ENCODE measurements at regions not wholly inside any gene's neighbourhood (a gene's known extent, or its start where the extent isn't known, plus 50 kb on each side); places are given as distances from the start of the nearest gene placed in this dataset.
"Not testable (repeated sequence)": the region's sequence is repeated elsewhere in the genome, so short reads cannot be mapped to it uniquely, and the experiment has no call there.

DNA sequence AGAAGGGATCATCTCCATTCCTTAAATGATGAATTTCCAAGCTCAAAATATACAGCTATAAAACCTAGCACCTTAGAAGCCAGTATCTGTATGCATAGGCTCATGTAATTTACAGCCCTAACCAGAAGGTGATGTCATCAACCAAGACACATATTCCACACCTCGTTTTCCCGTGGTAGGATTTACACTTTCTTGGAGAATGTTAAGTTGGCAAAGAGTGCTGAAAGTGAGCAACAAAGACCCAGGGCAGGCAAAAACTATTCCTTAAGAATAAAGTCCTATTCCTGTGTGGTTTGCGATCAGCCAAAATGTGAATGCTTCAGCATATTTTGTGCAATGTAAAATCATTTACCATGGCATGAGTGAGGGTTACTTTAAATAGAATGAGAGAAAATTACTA, 247.1 kb downstream of the OSR1 start:
- no peak for DNase-seq (ENCODE audit: low read depth in 4 of 4, low spot score in 3 of 4)

DNA sequence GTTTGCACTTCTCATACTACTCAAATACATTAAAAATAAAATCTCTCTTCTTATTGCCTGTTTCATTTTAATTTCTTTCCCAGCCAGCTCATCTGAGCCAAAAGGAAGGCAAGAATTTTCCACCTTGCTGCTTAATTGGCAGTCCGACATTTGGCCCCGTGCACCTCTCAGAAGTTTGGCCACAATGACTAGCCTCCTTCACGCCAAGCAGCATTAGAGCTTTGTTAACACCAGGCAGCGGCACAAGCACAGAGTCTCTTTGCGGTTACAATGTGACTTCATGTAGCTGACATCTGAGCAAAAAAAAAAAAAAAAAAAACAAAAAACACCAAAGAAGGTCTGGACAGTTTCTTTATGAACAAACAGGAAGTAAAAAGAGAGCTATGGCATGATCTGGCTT, 248.9 kb downstream of the OSR1 start:
- no peak for DNase-seq (ENCODE audit: low read depth in 4 of 4, low spot score in 3 of 4)

- no peak for DNase-seq (ENCODE audit: low read depth in 4 of 4, low spot score in 3 of 4)
Observed at GRCh38 chr2:19106376-19106775, 252.0 kb downstream of the OSR1 start.

- DNase-seq (ENCODE audit: low read depth in 4 of 4, low spot score in 3 of 4) = no peak
Observed at GRCh38 chr2:19104503-19104902, 253.9 kb downstream of the OSR1 start.

DNA sequence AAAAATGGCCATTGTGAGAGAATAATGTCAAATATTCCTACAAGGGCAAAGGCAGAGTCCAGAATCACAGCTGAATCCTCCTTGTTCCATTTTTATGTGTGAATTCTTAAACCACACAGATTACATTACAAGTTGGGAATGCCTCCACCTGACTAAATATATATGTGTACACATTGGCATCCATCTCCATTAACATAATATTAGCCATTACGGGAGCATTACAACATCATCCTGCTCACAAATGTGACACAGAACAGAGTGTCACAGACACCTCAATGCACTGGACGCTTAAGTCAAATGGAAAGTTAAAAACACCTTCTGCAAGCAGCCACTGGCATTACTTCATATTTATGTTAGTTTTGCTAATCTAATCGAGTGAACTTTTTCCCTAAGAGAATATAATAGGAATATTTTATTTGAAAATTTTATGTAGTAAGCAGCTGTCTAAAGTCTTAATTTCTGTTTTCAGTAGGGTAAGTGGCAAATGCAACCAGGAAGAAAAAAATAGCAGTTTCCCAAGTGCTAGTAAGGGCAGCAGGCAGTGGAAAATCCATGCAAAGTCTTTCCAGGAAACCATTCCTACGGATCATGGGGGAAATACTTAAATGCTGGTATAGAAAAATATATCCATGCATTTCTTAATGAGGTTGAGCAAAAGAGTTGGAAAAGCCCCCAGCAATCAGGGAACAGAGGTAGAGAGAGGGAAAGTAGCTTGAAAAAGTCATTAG, 255.6 kb downstream of the OSR1 start:
- no peak for DNase-seq (ENCODE audit: low read depth in 4 of 4, low spot score in 3 of 4)

- DNase-seq (ENCODE audit: low read depth in 4 of 4, low spot score in 3 of 4) = no peak
Observed at GRCh38 chr2:19101968-19102367, 256.5 kb downstream of the OSR1 start.

DNA sequence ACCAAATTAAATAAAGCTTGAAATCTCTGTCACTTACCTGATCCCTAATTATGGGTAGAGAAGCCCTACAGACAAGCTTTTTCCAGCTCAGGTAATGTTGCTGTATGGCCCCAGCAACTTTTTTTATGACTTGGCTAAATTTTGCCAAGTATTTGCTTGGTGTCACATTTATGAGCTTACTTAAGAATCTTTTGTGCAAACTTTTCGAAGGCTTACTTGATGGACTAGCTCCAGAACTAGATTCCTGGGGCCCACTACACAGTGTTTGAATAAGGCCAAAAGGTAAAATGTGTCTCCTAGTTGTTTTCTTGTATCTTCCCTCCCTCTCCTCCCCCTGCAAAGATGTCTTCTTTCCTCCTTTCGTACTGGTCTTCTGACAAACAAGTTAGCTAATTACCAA, 257.9 kb downstream of the OSR1 start:
- DNase-seq (ENCODE audit: low read depth in 4 of 4, low spot score in 3 of 4) = no peak

- DNase-seq (ENCODE audit: low read depth in 4 of 4, low spot score in 3 of 4) = no peak
Observed at GRCh38 chr2:19099181-19099580, 259.2 kb downstream of the OSR1 start.

GRCh38 chr2:19098467-19099160, 259.8 kb downstream of the OSR1 start:
- no peak for DNase-seq (ENCODE audit: low read depth in 4 of 4, low spot score in 3 of 4)

DNA sequence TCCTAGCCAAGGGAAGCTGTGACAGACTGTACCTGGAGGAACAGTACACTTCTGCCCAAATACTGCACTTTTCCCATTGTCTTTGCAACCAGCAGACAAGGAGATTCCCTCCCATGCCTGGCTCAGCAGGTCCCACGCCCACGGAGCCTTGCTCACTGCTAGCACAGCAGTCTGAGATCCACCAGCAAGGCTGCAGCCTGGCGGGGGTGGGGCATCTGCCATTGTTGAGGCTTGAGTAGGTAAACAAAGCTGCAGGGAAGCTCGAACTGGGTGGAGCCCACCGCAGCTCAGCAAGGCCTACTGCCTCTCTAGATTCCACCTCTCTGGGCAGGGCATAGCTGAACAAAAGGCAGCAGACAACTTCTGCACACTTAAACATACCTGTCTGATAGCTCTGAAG, 268.9 kb downstream of the OSR1 start:
- DNase-seq (ENCODE audit: low read depth in 4 of 4, low spot score in 3 of 4) = not testable (repeated sequence)

DNA sequence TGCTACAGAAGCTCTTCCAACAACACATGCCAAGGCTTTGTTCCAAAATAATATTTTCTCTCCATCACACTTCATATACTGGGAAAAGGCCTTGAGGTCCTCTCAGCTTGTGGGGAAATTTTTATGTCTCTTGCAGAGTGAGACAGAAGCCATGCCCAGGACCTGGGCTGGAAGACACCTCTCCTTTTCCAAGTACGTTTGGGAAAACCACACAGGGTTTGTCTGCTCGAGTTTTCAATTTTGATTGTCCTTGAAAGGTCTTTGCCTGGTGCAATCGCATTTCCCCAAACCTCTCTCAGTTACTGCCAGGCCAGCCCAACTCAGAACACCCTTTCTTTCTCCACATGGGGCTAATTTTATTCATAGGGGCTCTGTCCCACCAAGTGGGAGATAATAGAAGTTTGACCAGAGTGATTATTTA, 272.2 kb downstream of the OSR1 start:
- DNase-seq (ENCODE audit: low read depth in 4 of 4, low spot score in 3 of 4) = no peak

- no peak for DNase-seq (ENCODE audit: low read depth in 4 of 4, low spot score in 3 of 4)
Observed at GRCh38 chr2:19078709-19079108, 279.7 kb downstream of the OSR1 start.

DNA sequence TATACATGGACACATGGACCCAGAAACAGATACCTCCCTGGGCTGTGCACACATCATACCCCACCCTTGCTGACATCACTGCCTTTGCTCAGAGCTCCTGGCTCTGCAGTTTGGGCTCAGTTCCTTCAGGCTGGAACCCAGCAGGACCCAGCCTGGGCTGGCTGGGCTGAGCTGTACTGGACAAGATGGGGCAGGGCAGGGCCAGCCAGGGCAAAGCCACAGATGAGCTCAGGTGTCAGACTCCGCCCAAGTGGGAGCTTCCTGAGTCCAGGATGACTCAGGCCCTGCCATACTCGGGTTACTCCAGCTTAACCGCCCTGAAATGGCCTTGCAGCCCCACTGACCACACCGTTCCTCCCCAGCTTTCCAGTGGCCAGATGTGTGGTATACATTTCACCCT, 284.9 kb downstream of the OSR1 start:
- peak in 1 of 4 donors; percentile 58 for DNase-seq (ENCODE audit: low read depth in 4 of 4, low spot score in 3 of 4)

GRCh38 chr2:19072161-19072560, 286.3 kb downstream of the OSR1 start:
- no peak for DNase-seq (ENCODE audit: low read depth in 4 of 4, low spot score in 3 of 4)

DNA sequence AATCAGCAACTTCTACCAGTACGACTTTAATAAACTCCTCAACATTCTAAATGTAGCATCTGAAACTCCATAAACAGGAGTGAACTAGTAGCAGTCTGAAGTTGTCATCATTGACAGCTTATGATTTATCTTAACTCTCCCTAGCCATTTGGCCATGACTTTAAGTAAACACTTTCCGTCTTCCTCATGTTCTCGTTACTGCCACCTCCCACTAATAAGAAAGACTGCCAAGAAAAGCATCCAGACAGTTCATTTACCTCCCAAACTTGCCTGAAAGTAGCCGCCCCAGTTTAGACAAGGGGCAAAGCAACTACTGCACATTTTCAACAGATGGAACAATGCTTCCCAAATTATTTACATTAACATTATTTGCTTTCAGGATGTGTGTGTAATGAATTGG, 287.5 kb downstream of the OSR1 start:
- DNase-seq (ENCODE audit: low read depth in 4 of 4, low spot score in 3 of 4) = peak in 3 of 4 donors; percentile 37 to 58 (median 37)

DNA sequence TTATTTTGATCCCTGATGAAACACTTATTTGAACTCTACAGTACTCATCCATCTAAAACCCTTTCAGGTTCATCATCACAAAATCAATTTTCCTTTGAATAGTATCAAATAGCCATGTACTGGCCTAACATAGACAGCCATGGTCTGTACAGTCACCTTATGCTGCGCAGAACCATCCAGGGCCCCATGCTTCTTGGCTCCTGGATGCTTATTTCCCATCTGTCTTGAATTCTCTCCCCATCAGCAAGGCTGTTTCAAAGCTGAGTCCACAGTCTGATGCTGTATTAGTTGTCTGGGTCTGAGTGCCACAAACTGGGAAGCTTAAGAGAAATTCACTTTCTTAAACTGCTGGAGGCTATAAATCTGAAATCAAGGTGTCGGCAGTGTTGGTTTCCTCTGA, 290.2 kb downstream of the OSR1 start:
- DNase-seq (ENCODE audit: low read depth in 4 of 4, low spot score in 3 of 4) = no peak

DNA sequence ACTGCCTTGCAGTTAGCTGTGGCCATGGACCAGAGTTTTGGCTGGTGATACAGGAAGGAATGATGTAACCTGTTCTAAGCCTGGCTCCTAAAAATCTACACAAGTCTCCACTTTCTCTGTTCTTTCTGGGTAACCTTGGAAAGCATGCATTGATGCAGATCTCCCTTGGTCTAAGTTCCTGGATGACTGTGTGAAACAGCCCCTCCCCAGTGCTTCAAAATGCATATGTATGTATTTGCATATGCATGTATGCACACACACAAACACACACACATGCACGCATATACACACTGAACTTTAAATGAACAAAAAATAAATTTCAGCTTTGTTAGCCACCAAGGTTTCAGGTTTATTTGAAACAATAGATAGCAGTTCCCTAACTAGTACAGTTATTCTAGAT, 296.1 kb downstream of the OSR1 start:
- no peak for DNase-seq (ENCODE audit: low read depth in 4 of 4, low spot score in 3 of 4)

GRCh38 chr2:19059076-19059475, 299.3 kb downstream of the OSR1 start:
- DNase-seq (ENCODE audit: low read depth in 4 of 4, low spot score in 3 of 4) = no peak

DNA sequence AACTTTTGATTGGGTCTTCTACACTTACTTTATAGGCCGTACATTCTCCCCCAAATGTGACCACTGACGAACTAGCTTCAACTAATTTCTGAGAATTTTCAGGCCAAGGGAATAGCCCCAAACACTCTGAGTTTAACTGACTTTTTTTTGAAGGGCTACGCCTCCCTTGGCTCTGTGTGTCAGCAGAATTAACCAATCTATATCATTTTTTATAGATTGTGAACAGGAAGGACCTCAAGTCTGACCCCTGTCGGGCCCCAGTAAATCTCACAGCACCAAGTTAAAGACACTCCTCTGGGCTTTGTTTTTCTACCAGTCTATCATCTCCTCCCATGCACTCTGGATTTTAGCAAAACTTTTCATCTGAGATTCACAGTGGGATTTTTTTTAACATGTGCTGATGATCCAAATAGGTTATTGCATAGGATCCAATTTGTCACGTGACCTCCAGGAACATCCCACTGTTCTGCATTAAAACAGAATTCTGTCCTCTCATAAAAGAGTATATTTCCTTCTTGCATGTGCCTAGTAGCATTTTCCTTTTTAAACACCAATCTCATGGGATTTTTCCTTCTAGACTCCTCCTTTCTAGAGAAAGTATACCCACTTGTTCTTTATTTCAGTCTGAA, 307.1 kb downstream of the OSR1 start:
- DNase-seq (ENCODE audit: low read depth in 4 of 4, low spot score in 3 of 4) = no peak

GRCh38 chr2:19050354-19050753, 308.1 kb downstream of the OSR1 start:
- no peak for DNase-seq (ENCODE audit: low read depth in 4 of 4, low spot score in 3 of 4)

DNA sequence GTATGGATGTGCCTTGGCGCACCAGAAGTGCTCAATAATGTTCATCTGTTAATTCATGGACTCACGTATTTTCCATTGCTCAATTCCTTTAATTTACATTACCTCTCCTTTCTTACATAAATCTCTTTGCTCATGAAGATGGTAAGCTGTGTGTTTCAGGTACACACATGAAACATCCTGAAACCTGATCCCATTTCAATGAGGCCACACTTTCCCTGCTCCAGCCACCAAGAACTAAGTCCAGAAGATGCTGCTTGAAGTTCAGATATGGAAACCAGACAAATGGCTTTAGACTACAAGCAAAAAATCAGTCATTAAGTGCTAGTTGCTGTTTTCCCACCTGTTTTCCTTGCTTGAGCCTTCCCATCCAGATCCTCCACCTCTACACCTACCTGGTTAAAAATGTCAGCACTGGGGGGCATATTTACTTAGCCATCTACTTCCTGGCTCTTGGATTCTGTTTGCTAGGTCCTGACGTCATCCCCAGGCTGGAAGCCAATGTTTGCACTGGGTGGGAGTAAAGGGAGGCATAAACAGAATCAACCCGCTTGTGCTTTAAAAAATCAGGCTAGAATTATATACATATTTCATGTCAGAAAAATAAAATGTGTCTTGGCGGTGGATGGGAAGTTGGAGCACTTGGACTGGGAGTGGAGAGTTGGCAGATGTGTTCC, 309.7 kb downstream of the OSR1 start:
- DNase-seq (ENCODE audit: low read depth in 4 of 4, low spot score in 3 of 4) = no peak
